AML-193 (cell line): ENCODE measurements at regions not wholly inside any gene's neighbourhood (a gene's known extent, or its start where the extent isn't known, plus 50 kb on each side); places are given as distances from the start of the nearest gene placed in this dataset.
"Not testable (repeated sequence)": the region's sequence is repeated elsewhere in the genome, so short reads cannot be mapped to it uniquely, and the experiment has no call there.

Source experiments
- DNase-seq, 2 experiments: peaks; one replicate each; lab custom pipeline; 2025; lab: John Stamatoyannopoulos, UW

DNA sequence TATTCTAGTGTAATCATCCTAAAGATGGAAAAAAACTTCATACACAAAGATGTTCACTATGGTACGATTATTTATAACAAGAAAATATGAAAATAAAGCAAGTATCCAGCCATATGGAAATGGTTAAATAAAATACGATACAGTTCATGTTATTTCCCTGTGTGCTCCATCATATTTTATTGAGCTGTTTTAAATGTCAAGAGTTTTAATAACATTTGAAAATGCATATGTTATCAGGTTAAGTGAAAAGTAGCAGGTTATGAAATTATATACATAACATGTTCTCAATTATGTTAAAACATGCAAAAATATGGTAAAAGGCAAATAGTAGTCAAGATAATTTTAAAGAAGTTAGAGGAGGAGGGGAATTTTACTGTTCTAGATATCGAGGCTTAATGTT is 192.0 kb downstream of the HNRNPD start:
- DNase-seq = no peak

DNA sequence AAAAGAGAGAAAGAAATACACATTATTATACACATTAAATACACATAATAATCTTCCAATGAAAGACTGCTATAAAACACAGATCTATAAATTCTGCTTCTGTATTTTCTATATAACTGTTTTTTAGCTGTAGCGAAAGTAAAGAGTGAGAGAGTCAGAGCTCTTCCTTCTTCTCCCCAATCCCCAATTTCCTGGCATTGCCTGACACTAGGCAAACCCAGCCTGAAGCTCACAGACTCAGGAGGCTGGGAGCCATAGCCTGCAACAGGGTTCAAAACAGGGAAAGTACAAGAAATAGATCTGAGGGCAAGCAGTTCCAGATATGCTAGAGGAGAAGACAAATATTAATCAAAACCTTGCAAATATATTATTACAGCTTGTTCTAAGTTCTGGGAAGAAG is 201.6 kb downstream of the HNRNPD start:
- DNase-seq = no peak

DNA sequence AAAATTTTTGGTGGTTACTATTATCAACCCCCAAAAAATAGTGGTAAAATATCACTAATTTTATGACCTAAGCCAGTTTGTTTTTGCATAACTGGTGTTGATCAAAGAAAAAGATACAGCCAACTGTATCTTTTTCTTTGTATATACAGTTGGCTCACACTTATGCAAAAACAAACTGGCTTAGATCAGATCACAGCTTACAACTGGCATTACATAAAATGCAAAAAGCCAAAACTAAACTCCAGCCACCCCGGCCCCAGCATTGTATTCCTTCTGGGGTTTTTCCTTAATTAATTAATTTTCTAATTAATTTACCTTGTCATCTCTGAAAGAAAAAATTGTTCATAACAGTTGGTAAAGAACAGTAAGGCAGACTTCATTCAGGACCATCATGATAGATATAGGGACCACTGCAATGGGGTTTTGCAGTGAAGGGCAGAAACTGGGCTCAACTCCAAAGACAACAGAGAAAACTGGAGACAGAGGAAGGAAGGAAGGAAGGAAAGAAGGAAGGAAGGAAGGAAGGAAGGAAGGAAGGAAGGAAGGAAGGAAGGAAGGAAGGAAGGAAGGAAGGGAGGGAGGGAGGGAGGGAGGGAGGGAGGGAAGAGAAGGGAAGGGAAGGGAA is 202.1 kb downstream of the HNRNPD start:
- no peak for DNase-seq

DNA sequence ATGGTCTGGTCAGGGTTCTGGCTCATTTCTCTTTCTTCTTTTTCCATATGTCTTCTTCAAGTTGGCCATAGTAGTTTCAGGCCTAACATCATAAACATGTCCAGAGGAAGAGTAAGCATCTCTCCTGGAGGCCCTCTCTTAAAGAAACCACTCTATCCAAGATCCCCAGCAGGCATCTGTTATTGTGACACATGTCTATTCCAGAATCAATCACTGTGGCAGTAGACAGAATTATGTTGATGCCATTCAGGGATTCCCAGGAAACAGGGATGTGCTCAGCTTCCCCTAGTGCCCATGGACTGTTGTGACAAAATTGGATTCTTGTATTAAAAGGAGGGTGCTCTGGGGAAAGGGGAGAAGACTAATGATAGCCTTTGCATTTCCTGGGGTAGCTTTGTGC is 224.0 kb downstream of the HNRNPD start:
- DNase-seq = no peak

DNA sequence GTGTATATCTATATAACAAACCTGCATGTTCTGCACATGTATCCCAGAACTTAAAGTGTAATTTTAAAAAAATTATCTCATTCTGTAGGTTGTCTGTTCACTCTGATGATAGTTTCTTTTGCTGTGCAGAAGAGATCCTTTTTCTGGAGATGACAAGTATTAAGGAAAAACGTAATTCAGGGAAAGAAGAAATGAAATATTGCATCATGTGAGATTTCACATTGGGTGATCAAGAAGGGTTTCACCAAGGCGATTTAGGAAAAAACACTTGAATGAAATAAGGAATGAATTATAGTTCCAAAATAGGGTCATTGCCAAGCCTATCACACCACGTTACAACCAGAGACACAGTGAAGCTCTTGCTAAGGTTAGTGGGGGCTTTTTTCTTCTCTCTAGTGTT is 227.9 kb downstream of the HNRNPD start:
- DNase-seq = no peak

DNA sequence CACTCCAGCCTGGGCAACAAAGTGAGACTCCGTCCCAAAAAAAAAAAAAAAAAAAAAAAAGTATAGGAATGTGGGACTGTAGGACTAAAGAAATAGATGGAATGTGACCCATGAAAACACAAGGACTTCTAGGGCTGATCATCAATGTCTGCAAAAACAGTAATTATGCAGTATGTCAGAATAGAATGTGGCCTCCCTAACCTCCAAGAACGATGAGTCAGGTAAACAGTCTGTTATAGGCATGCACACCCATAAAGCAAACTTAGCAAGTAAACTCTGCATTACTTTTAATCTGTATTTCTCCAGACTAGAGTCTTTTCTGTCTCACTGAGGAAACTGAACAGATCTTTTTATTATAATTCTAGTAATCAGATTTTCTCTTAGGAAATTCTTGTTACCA is 233.4 kb downstream of the HNRNPD start:
- no peak for DNase-seq

DNA sequence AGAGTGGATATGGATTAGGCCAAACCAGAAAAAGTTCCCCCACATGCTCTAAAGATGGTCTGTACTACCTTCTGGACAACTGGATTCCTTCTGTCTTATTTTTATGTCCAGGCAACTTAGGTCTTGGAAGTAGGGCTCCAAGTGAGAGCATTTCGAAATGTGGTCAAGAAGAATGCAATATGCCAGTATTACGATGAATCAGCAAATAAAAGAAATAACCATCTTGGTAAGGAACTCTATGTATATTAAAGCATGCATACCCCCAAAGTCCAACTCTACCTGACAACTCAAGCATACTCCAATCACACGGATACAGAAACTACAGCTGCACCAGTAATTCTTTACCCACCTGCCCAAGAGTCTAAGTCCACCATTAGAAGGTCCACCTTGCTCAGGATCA is 234.5 kb downstream of the HNRNPD start:
- no peak for DNase-seq

DNA sequence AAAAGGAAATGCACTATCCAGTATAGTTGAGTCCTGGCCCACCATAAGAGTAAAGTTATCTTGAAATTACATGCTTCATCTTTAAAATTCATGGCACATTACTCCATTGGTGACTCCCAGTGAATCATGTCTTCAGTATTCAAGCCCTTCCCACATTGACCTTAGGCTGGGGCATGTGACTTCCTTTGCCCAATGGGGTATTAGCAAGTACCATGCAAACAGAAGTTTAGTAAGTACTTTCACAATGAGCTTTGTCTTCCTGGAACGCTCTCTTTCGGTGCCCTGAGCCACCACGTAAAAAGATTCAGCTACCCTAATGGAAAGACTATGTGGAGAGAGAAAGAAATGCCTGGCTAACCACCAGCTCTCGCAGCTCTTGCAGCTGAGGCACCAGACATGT is 235.4 kb downstream of the HNRNPD start:
- DNase-seq = no peak

DNA sequence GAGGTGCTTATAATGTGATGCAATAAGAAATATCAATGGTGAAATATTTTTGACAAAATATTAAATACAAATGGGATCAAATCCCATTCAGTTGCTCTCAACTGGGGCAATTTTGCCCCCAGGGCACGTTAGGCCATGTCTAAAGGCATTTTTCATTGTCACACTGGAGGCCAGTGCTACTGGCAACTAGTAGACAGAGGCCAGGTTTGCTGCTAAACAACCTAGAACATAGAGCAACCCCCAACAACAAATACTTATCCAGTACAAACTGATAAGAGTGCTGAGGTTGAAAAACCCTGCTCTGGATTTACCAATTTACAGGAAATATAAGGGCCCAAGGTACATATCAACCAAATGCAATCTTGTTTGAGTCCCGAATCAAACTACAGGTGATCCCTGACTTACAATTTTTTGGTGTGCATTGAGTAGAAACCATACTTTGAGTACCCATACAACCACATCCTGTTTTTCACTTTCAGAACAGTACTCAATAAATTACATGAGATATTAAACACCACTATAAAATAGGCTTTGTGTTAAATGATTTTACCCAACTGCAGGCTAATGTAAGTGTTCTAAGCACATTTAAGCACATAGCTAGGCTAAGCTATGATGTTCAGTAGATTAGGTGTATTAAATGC is 237.5 kb downstream of the HNRNPD start:
- no peak for DNase-seq

DNA sequence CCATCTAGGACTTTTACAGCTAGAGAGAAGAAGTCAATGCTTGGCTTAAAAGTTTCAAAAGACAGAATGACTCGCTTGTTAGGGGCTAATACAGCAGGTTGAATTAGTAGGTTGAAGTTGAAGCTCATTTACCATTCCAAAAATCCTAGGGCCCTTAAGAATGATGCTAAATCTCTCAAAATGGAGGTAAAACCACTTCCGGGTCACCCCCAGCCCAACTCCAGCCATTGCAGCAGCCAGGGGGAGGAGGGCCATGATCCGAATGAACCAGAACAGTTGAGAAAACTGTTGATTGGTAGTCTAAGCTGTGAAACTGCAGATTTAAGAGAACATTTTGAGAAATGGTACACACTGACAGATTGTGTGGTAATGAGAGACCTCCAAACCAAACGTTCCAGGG is 245.4 kb downstream of the HNRNPD start:
- no peak for DNase-seq

DNA sequence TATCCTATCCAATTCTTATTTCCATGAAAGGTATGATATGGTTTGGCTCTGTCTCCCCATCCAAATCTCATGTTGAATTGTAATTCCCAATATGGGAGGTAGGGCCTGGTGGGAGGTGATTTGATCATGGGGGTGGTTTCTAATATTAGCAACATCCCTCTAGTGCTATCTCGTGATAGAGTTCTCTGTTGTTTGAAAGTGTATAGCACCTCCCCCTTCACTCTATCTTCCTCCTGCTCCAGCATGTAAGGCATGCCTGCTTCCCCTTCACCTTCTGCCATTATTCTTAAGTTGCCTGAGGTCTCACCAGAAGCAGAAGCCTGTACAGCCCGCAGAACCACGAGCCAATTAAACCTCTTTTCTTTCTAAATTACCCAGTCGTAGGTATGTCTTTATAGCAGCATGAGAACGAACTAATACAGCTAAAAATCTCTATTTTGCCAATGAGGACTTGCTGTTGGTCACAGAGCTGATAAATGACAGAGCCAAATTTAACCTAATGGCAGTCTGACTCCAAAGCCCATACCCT is 247.2 kb downstream of the HNRNPD start:
- no peak for DNase-seq

DNA sequence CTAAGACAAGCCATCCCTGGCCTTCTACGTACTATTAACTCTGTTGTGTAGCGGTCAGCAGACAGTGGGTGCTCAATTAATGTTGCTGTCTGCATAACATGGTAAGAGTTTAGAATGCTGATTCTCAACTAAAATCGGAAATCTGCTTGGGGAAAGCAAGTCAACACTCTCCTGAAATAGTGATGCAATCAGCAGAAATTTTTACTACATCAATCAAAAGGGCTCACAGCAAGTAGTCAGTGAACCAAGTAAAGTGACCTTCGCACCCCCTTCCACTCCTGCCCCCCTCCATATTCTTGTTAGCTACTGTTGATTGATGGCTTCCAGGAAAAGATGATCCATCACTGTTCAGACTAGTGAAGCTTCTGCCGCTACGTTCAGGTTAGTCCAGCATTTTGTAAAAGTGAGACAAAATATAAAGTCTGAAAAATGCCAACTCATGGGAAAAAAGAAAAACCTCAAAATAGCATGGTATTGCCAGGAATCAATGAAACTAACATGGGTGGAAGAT is 247.9 kb downstream of the HNRNPD start:
- DNase-seq = no peak

DNA sequence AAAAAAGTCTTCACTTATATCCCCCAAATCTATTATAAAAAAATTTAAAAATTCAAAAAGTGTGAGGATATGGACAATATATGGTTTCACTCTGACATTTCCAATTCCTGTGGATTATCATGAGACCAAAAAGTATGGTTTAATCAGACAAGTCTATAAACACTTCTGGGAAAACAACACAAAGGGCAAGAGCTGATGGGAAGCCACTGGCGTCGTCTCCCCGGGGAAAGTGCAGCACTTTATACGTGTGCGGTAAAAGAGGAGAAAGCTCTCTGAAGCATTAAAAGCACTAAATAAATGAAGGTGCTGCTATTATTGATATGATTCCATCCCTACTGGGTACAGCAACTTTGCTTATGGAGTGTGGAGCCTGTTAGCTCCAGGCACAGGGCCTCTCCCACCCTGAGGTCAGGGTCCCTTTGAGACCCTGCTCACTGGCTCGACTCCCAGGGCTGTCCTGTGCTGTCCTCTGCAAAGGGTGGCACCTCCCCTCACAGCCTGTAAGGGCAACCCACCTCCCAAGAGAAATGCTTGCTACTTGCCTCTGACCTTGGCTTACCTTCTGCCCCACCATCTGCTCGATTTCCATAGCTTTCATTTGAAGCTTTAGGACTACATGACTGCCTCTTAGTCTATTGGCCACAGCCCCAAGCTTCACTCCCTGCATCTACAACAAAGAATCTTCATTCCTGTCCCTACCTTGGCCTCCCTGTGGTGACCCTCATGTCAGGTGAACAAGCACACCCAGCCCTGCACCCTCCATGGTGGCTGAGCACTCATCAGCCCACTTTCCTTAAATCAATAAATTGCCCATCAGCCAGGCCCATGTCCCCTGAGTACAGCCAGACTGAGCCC is 248.6 kb downstream of the HNRNPD start:
- DNase-seq = no peak

DNA sequence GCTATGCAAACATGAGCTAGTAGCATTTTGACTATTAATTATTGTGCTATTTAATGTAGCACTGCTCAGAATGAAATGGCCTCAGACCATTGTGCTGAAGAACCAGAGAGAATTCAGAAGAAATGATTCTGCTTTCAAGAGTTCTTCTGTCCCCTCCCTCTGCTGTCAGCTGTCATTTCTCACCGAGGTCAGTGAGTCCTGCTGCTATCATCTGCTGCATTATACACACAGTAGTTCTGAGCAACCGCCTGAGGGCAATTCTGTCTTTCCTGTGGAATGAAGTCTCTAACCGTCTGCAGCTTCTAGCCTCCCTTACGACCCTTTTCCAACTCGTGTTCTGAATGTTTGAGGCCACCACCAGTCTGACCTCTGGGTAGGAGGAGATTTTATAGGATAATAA is 249.4 kb downstream of the HNRNPD start:
- no peak for DNase-seq

DNA sequence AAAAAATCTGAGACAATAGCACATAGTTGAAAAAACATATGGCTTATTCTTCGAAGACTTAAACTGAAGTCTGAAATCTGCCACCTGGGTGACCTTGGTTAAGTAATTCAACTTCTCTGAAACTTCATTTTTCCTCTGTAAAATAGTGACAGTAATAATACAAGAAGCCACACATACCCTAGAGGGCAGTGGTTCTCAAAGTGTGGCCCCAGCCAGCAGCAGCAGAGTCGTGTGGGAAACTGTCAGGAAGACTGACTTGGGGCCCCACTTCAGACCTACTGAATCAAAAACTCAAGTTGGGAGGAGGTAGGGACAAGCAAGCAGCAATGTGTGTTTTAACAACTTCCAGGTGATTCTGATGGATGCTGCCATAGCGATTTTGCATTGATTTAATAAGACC is 249.9 kb downstream of the HNRNPD start:
- no peak for DNase-seq

DNA sequence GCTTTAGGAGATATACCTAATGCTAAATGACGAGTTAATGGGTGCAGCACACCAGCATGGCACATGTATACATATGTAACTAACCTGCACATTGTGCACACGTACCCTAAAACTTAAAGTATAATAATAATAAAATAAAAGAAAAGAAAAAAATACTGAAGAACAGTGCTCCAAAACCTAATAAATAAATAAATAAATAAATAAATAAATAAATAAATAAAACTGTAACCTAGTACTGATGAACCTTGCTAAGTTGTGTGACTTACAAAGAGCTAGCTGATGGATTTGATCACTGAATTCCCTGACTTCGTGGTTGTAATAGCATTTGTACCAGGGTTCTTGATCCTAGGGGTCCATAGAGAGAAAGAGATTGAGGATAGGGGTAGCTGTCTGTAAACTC is 258.6 kb downstream of the HNRNPD start:
- not testable (repeated sequence) for DNase-seq

DNA sequence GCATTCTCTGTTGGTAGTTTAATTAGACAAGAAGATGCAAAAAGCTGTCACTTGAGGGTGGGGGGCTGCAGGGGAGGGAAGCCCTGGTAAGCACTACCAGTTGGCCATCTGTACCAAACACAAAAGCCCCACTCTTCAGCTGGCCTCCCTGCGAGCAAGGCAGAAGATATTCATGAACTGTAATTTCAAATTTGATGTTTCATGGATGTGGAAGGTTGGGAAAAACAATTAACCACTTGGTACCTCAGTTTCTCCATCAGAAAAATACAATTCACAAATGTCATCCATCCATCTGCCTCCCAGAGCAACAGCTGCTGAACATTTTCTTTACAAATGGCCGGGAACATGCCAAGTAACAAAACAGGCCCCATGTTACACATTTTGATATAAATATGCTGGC is 265.3 kb downstream of the HNRNPD start:
- DNase-seq = no peak

DNA sequence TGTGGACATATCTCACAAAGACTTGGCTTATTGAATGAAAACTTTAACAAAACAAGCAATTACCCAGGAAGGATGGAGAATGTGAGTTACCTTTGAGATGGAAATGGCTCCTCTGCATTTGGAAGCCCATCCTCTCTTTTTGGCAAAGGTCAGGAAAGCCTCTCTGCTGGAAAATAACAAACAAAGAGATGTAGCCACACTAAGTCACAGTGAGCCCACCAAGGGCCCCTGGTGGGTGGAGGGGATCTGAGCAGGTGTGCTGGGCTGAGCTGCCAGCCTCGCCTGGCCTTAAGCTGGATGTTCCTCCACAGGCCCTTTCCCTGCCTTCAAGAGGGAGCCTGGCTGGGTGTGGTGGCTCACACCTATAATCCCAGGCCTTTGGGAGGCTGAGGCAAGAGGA is 269.2 kb downstream of the HNRNPD start:
- DNase-seq = no peak

DNA sequence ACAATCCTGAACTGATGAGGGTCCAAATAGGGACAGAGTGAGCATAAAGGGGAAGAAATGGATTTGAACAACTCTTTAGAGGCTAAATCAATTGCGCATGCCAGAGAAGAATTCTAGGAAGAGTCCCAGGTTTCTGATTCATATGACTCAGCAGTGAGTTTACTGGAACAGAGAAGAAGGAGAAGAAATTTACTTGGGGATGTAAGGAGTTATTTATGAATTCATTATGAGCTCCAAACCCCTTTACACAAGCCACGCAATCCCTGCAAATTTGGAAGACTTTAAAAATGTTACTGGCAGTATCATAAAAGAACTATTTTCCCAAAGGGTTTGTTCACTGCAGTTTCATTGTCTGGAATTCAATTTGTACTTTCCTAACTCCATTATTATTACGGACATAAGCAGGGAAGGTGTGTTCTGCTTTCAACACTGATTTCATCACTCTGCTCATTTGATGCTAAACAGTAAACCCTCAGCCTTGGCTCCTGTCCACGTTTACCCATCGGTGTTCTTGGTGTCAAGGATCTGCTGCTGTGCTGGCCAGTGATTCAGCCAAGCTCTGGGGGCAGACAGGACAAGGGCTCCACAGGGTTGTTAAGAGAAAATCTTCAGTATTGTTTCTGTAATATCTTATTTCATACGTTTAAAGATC is 273.7 kb downstream of the HNRNPD start:
- DNase-seq = no peak

DNA sequence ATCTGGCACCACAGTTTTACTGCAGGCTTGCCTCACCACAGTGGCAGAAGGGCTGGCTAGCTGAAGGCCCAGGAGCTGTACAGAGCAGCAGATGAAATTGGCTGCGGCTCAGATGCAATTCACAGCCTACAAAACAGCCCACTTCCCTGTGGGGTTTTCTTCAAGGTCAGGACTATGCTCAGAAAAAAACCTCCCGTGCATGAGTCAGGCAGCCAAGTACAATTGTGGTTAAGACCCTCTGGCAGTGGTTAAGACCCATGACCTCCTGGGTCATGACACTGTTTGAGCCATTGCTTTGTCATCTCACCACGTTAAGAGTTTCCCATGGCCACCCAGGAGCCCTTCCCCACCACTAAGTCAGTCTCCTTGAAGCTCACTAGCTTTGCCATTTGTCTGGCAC is 276.3 kb downstream of the HNRNPD start:
- no peak for DNase-seq

DNA sequence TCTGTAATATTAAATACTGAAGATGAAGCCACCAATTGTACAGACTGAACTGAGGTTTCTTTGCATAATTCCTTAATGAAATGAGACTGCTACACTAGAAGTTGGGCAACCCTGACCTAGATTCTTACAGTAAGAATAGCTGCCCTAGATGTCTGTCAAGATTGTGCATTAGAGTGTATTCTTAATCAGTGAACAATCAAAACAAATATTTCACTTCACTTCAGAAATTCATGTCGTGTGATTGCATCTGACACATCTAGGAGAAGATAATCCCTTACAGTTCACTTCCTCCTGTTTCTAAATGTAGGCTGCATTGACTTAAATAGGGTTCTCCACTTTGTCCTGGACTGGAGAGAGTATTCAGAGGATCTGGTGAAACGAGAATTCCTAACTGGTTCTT is 283.1 kb downstream of the HNRNPD start:
- DNase-seq = no peak

DNA sequence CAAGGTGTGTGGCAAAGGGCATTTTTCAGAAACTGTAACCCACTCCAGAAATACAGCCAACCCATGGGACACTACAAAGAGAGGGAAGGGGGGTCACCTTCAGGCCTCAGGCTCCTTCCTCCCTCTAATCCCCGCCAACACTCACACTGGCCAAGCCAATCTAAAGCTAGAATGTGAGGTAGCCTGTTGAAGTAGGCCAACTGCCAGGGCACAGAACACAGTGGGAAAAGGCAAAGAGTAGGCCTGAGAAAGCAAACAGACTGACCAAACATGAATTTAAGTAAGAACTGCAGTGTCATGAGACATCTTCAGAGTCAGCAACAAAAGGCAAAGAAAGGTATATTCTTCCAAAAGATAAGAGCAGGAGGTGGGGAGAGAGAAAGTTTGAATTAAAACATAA is 289.0 kb downstream of the HNRNPD start:
- DNase-seq = no peak
